PC-3 (cell line): ENCODE measurements at regions not wholly inside any gene's neighbourhood (a gene's known extent, or its start where the extent isn't known, plus 50 kb on each side); places are given as distances from the start of the nearest gene placed in this dataset.

Experiments
- ATAC-seq: fragments of 200-7000 bp; cut with Tn5 transposase; 2 replicates; pipeline ENCODE4 v1.9.1; 2020; ENCODE audit warnings: mild to moderate bottlenecking, moderate library complexity
- BruUV-seq: library from RNA; stranded (reverse); fragments of 400-500 nt; replicated peaks from 2 replicates; lab custom pipeline; 2021; lab: Mats Ljungman, UMichigan
- CTCF ChIA-PET: fragments of 300-600 bp; sonication (Branson Sonifier 250); formaldehyde crosslinking; loops from one replicate; lab custom pipeline; 2022; ENCODE audit warnings: antibody characterized with exemption; lab: Charles Lee
- POLR2A ChIA-PET: fragments of 300-600 bp; sonication (Branson Sonifier 250); formaldehyde crosslinking; loops from one replicate; lab custom pipeline; 2022; ENCODE audit warnings: antibody characterized with exemption; ENCODE audit not compliant: unreplicated experiment; lab: Charles Lee
- DNase-seq: peaks from one replicate; pipeline ENCODE4 v3.0.0-alpha.2; 2015
- H2AFZ ChIP-seq: fragments of 300-600 bp; sonication (generic); 2 replicates; pipeline ENCODE4 v1.6.0; 2016; ENCODE audit warnings: antibody characterized with exemption, low read length
- H3F3A ChIP-seq: fragments of 300-600 bp; sonication (generic); one replicate; pipeline ENCODE4 v1.6.0; 2017; ENCODE audit warnings: antibody characterized with exemption, low read length, control low read depth, mild to moderate bottlenecking; ENCODE audit not compliant: unreplicated experiment
- H3K27ac ChIP-seq: fragments of 300-600 bp; sonication (generic); 2 replicates; pipeline ENCODE4 v1.5.1; 2016; ENCODE audit warnings: mild to moderate bottlenecking, low read length
- H3K27me3 ChIP-seq: fragments of 300-600 bp; sonication (generic); 2 replicates; pipeline ENCODE4 v1.6.1; 2016; ENCODE audit warnings: low read length, mixed read lengths
- H3K36me3 ChIP-seq: fragments of 300-600 bp; sonication (generic); 2 replicates; pipeline ENCODE4 v1.6.1; 2016; ENCODE audit warnings: low read depth, mixed run types, low read length, mixed read lengths
- H3K4me1 ChIP-seq: fragments of 300-600 bp; sonication (generic); 2 replicates; pipeline ENCODE4 v1.5.1; 2016; ENCODE audit warnings: low read length; ENCODE audit not compliant: insufficient read depth
- H3K4me2 ChIP-seq: fragments of 300-600 bp; sonication (generic); 2 replicates; pipeline ENCODE4 v1.6.0; 2016; ENCODE audit warnings: low read length
- H3K4me3 ChIP-seq: fragments of 300-600 bp; sonication (generic); 2 replicates; pipeline ENCODE4 v1.5.1; 2016; ENCODE audit warnings: mild to moderate bottlenecking, low read length, mixed read lengths
- H3K79me2 ChIP-seq: fragments of 300-600 bp; sonication (generic); 2 replicates; pipeline ENCODE4 v1.6.1; 2017; ENCODE audit warnings: low read length, mixed read lengths
- H3K9ac ChIP-seq: fragments of 300-600 bp; sonication (generic); 2 replicates; pipeline ENCODE4 v1.6.0; 2016; ENCODE audit warnings: mild to moderate bottlenecking, low read length
- H3K9me2 ChIP-seq: fragments of 300-600 bp; sonication (generic); replicated peaks from 2 replicates; pipeline ENCODE4 v1.6.1; 2016; ENCODE audit warnings: mixed run types, low read length, mixed read lengths
- H3K9me3 ChIP-seq: fragments of 300-600 bp; sonication (generic); 2 replicates; pipeline ENCODE4 v1.6.1; 2016; ENCODE audit warnings: low read length, mixed read lengths
- H4K20me1 ChIP-seq: fragments of 300-600 bp; sonication (generic); 2 replicates; pipeline ENCODE4 v1.6.1; 2016; ENCODE audit warnings: low read length, mixed read lengths
- EZH2 ChIP-seq: fragments of 300-600 bp; sonication (generic); IDR thresholded peaks from one replicate; pipeline ENCODE4 v1.6.1; 2017; ENCODE audit warnings: antibody characterized with exemption, mild to moderate bottlenecking, low read length; ENCODE audit not compliant: unreplicated experiment
- EZH2phosphoT487 ChIP-seq: fragments of 300-600 bp; sonication (generic); IDR thresholded peaks from 2 replicates; pipeline ENCODE4 v1.6.1; 2018; ENCODE audit warnings: mild to moderate bottlenecking, antibody characterized with exemption, low read length, borderline replicate concordance
- intact Hi-C: fragments of 100-400 bp; cut with micrococcal nuclease; formaldehyde crosslinking; loops from 2 replicates; pipeline ENCODE4 v1.9.0; 2023
- TF ChIP-seq, protein P1 (sequence below): fragments of 300-600 bp; sonication (generic); conservative IDR thresholded peaks from 2 replicates; pipeline ENCODE4 v1.5.1; 2017; ENCODE audit warnings: antibody characterized with exemption, low read depth, mild to moderate bottlenecking, low read length

GRCh38 chr9:13970018-13970417, 343.9 kb downstream of the NFIB start:
- Histone ChIP-seq H3K79me2 (no peaks in the 10 kb centered on the region), H3K27me3 (no peaks in the 10 kb centered on the region), H3K4me1 (no peaks in the 10 kb centered on the region), H4K20me1 (no peaks in the 10 kb centered on the region), H3K9ac (no peak overlapping the region), H3F3A (no peaks in the 10 kb centered on the region), H3K4me2 (no peak overlapping the region), H3K4me3 (no peak overlapping the region), H3K27ac (no peak overlapping the region), H3K9me2 (no peaks in the 10 kb centered on the region), H3K9me3 (no peaks in the 10 kb centered on the region), H3K36me3 (no peaks in the 10 kb centered on the region), H2AFZ (no peak overlapping the region)
- TF ChIP-seq, protein P1, sequence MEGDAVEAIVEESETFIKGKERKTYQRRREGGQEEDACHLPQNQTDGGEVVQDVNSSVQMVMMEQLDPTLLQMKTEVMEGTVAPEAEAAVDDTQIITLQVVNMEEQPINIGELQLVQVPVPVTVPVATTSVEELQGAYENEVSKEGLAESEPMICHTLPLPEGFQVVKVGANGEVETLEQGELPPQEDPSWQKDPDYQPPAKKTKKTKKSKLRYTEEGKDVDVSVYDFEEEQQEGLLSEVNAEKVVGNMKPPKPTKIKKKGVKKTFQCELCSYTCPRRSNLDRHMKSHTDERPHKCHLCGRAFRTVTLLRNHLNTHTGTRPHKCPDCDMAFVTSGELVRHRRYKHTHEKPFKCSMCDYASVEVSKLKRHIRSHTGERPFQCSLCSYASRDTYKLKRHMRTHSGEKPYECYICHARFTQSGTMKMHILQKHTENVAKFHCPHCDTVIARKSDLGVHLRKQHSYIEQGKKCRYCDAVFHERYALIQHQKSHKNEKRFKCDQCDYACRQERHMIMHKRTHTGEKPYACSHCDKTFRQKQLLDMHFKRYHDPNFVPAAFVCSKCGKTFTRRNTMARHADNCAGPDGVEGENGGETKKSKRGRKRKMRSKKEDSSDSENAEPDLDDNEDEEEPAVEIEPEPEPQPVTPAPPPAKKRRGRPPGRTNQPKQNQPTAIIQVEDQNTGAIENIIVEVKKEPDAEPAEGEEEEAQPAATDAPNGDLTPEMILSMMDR: no peak
- TF ChIP-seq EZH2: no peak
- TF ChIP-seq EZH2phosphoT487: no peak
- DNase-seq (no peak), ATAC-seq (no peak)
- CTCF ChIA-PET: no interaction called here
- intact Hi-C loops: no loop called here
- POLR2A ChIA-PET: no interaction called here
- BruUV-seq: no TSS peak

DNA sequence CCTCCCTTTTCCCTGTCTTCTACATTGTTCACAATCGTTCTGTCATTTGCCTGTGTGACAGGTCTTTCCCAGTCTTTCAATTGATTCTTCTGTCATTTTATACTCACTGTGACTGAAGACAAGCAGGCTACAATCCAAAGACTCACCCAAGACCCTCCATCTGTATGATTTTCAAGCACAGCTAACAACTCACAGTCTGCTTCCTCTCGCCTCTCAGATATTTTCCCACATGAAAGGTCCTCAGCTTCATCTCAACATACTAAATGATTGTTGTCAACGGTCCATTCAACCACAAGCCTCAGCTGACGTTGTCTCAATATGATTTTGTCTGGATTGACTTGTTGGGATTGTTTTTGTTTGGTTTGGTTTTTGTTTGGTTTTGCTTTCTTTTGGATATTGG, 346.5 kb downstream of the NFIB start:
- DNase-seq (no peak), ATAC-seq (no peak)
- no TSS peak for BruUV-seq
- no peaks in the 10 kb centered on the region for H3K79me2 ChIP-seq
- no peak overlapping the region for H2AFZ ChIP-seq
- POLR2A ChIA-PET: no interaction called here
- H3K9ac ChIP-seq: no peak overlapping the region
- intact Hi-C loops: no loop called here
- no peaks in the 10 kb centered on the region for H3K9me3 ChIP-seq
- H3K9me2 ChIP-seq: no peaks in the 10 kb centered on the region
- CTCF ChIA-PET: no interaction called here
- no peaks in the 10 kb centered on the region for H3K4me1 ChIP-seq
- no peaks in the 10 kb centered on the region for H3K36me3 ChIP-seq
- TF ChIP-seq EZH2phosphoT487 (no peak), EZH2 (no peak)
- TF ChIP-seq, protein P1: no peak
- no peak overlapping the region for H3K4me3 ChIP-seq
- no peaks in the 10 kb centered on the region for H3F3A ChIP-seq
- no peaks in the 10 kb centered on the region for H4K20me1 ChIP-seq
- H3K27me3 ChIP-seq: no peaks in the 10 kb centered on the region
- H3K27ac ChIP-seq: no peak overlapping the region
- no peak overlapping the region for H3K4me2 ChIP-seq

GRCh38 chr9:13967011-13967410, 346.9 kb downstream of the NFIB start:
- Histone ChIP-seq H3K9me2 (no peaks in the 10 kb centered on the region), H3K27ac (no peak overlapping the region), H4K20me1 (no peaks in the 10 kb centered on the region), H3K4me2 (no peak overlapping the region), H3F3A (no peaks in the 10 kb centered on the region), H3K27me3 (no peaks in the 10 kb centered on the region), H2AFZ (no peak overlapping the region), H3K79me2 (no peaks in the 10 kb centered on the region), H3K9me3 (no peaks in the 10 kb centered on the region), H3K4me3 (no peak overlapping the region), H3K4me1 (no peaks in the 10 kb centered on the region), H3K36me3 (no peaks in the 10 kb centered on the region), H3K9ac (no peak overlapping the region)
- ATAC-seq (no peak), DNase-seq (no peak)
- no TSS peak for BruUV-seq
- TF ChIP-seq, protein P1: no peak
- no peak for TF ChIP-seq EZH2
- no peak for TF ChIP-seq EZH2phosphoT487
- ChIA-PET POLR2A (no interaction called here), CTCF (no interaction called here)
- intact Hi-C loops: no loop called here
